ENCODE measurements at regions not wholly inside any gene's neighbourhood (a gene's known extent, or its start where the extent isn't known, plus 50 kb on each side); places are given as distances from the start of the nearest gene placed in this dataset.

- Histone ChIP-seq H4K20me1 (ENCODE audit: insufficient read depth, low read length) (no peaks in the 10 kb centered on the region), H3K9ac (ENCODE audit: low read length) (no peak overlapping the region), H3K36me3 (ENCODE audit: insufficient read depth, low read length) (no peaks in the 10 kb centered on the region), H3K4me3 (ENCODE audit: insufficient read depth, low read depth, low read length) (no peak overlapping the region), H3K27ac (ENCODE audit: low read depth, low read length) (no peak overlapping the region), H3K79me2 (ENCODE audit: insufficient read depth, low read length) (no peaks in the 10 kb centered on the region), H3K9me3 (ENCODE audit: insufficient read depth, low read depth, low read length) (peaks cover 4% of the 10 kb centered on the region), H3K4me2 (ENCODE audit: low read length) (no peak overlapping the region), H3K27me3 (ENCODE audit: insufficient read depth, low read length) (no peaks in the 10 kb centered on the region), H3K4me1 (ENCODE audit: insufficient read depth, low read length) (no peaks in the 10 kb centered on the region), H2AFZ (ENCODE audit: low read depth, low read length) (no peak overlapping the region)
- H3K27ac Mint-ChIP-seq (ENCODE audit: unreplicated experiment): no peak overlapping the region
- TF ChIP-seq EZH2 (IDR thresholded peaks at IDR 0.05; ENCODE audit: insufficient read depth, low read length): no peak
- no peak for TF ChIP-seq CTCF (IDR thresholded peaks at IDR 0.05; ENCODE audit: insufficient read depth, low read depth, low read length)
- peaks cover 4% of the 10 kb centered on the region for H3K27me3 Mint-ChIP-seq (ENCODE audit: low read depth, unreplicated experiment)
- no peaks in the 10 kb centered on the region for H3K36me3 Mint-ChIP-seq (ENCODE audit: low read depth, unreplicated experiment)
- no peak overlapping the region for H3K4me3 Mint-ChIP-seq (ENCODE audit: unreplicated experiment)
- DNase-seq (ENCODE audit: low read depth) (no peak), FAIRE-seq (no peak)
- H3K9me3 Mint-ChIP-seq (ENCODE audit: unreplicated experiment): peaks cover 20% of the 10 kb centered on the region
- peaks cover 2% of the 10 kb centered on the region for H3K4me1 Mint-ChIP-seq (ENCODE audit: low read depth, unreplicated experiment)
Measured at GRCh38 chr19:34856052-34856451, 70.7 kb upstream of the ZNF30 start.

- no peak overlapping the region for H3K9ac ChIP-seq (ENCODE audit: low read length)
- no peaks in the 10 kb centered on the region for H3K36me3 ChIP-seq (ENCODE audit: insufficient read depth, low read length)
- H3K4me3 ChIP-seq (ENCODE audit: insufficient read depth, low read depth, low read length): no peak overlapping the region
- no peaks in the 10 kb centered on the region for H3K27me3 ChIP-seq (ENCODE audit: insufficient read depth, low read length)
- H3K9me3 ChIP-seq (ENCODE audit: insufficient read depth, low read depth, low read length): peaks cover 4% of the 10 kb centered on the region
- H3K36me3 Mint-ChIP-seq (ENCODE audit: low read depth, unreplicated experiment): no peaks in the 10 kb centered on the region
- no peaks in the 10 kb centered on the region for H3K4me1 Mint-ChIP-seq (ENCODE audit: low read depth, unreplicated experiment)
- no peak overlapping the region for H3K27ac Mint-ChIP-seq (ENCODE audit: unreplicated experiment)
- H3K9me3 Mint-ChIP-seq (ENCODE audit: unreplicated experiment): peaks cover 13% of the 10 kb centered on the region
- no peaks in the 10 kb centered on the region for H3K4me1 ChIP-seq (ENCODE audit: insufficient read depth, low read length)
- no peak overlapping the region for H3K4me3 Mint-ChIP-seq (ENCODE audit: unreplicated experiment)
- no peak for FAIRE-seq
- no peak overlapping the region for H3K27ac ChIP-seq (ENCODE audit: low read depth, low read length)
- H3K79me2 ChIP-seq (ENCODE audit: insufficient read depth, low read length): no peaks in the 10 kb centered on the region
- no peaks in the 10 kb centered on the region for H3K27me3 Mint-ChIP-seq (ENCODE audit: low read depth, unreplicated experiment)
- TF ChIP-seq CTCF (IDR thresholded peaks at IDR 0.05; ENCODE audit: insufficient read depth, low read depth, low read length) (no peak), EZH2 (IDR thresholded peaks at IDR 0.05; ENCODE audit: insufficient read depth, low read length) (no peak)
- H4K20me1 ChIP-seq (ENCODE audit: insufficient read depth, low read length): no peaks in the 10 kb centered on the region
- no peak for DNase-seq (ENCODE audit: low read depth)
- H2AFZ ChIP-seq (ENCODE audit: low read depth, low read length): no peak overlapping the region
- no peak overlapping the region for H3K4me2 ChIP-seq (ENCODE audit: low read length)
Measured at GRCh38 chr19:34853369-34853768, 73.3 kb upstream of the ZNF30 start.

- no peaks in the 10 kb centered on the region for H3K36me3 ChIP-seq (ENCODE audit: insufficient read depth, low read length)
- Mint-ChIP-seq H3K36me3 (ENCODE audit: low read depth, unreplicated experiment) (no peaks in the 10 kb centered on the region), H3K4me3 (ENCODE audit: unreplicated experiment) (no peak overlapping the region), H3K27ac (ENCODE audit: unreplicated experiment) (no peak overlapping the region), H3K27me3 (ENCODE audit: low read depth, unreplicated experiment) (no peaks in the 10 kb centered on the region), H3K9me3 (ENCODE audit: unreplicated experiment) (peaks cover 9% of the 10 kb centered on the region), H3K4me1 (ENCODE audit: low read depth, unreplicated experiment) (no peaks in the 10 kb centered on the region)
- peaks cover 4% of the 10 kb centered on the region for H3K9me3 ChIP-seq (ENCODE audit: insufficient read depth, low read depth, low read length)
- no peak for FAIRE-seq
- H3K4me1 ChIP-seq (ENCODE audit: insufficient read depth, low read length): no peaks in the 10 kb centered on the region
- H3K79me2 ChIP-seq (ENCODE audit: insufficient read depth, low read length): no peaks in the 10 kb centered on the region
- H2AFZ ChIP-seq (ENCODE audit: low read depth, low read length): no peak overlapping the region
- H3K4me3 ChIP-seq (ENCODE audit: insufficient read depth, low read depth, low read length): no peak overlapping the region
- no peak overlapping the region for H3K9ac ChIP-seq (ENCODE audit: low read length)
- no peak overlapping the region for H3K4me2 ChIP-seq (ENCODE audit: low read length)
- H4K20me1 ChIP-seq (ENCODE audit: insufficient read depth, low read length): no peaks in the 10 kb centered on the region
- H3K27ac ChIP-seq (ENCODE audit: low read depth, low read length): no peak overlapping the region
- TF ChIP-seq EZH2 (IDR thresholded peaks at IDR 0.05; ENCODE audit: insufficient read depth, low read length) (no peak), CTCF (IDR thresholded peaks at IDR 0.05; ENCODE audit: insufficient read depth, low read depth, low read length) (no peak)
- DNase-seq (ENCODE audit: low read depth): no peak
- no peaks in the 10 kb centered on the region for H3K27me3 ChIP-seq (ENCODE audit: insufficient read depth, low read length)
Measured at GRCh38 chr19:34852669-34853068, 74.0 kb upstream of the ZNF30 start.

All from astrocyte (in vitro differentiated cells and primary cell).